GM23338 (cell line): ENCODE measurements at regions not wholly inside any gene's neighbourhood (a gene's known extent, or its start where the extent isn't known, plus 50 kb on each side); places are given as distances from the start of the nearest gene placed in this dataset.

Experiments
- ETS1 ChIP-seq: IDR thresholded peaks from 2 replicates; pipeline ENCODE4 v1.6.1; 2016; ENCODE audit warnings: antibody characterized with exemption
- NANOG ChIP-seq: IDR thresholded peaks from 2 replicates; pipeline ENCODE4 v1.6.1; 2016; ENCODE audit warnings: antibody characterized with exemption, borderline replicate concordance
- POLR2AphosphoS5 ChIP-seq: IDR thresholded peaks from 2 replicates; pipeline ENCODE4 v1.6.1; 2016; ENCODE audit warnings: antibody characterized with exemption, low read depth
- REST ChIP-seq: IDR thresholded peaks from one replicate; pipeline ENCODE4 v1.6.1; 2018; ENCODE audit warnings: antibody characterized with exemption; ENCODE audit not compliant: unreplicated experiment
- STAT1 ChIP-seq: IDR thresholded peaks from one replicate; pipeline ENCODE4 v1.6.1; 2016; ENCODE audit warnings: antibody characterized with exemption; ENCODE audit not compliant: unreplicated experiment
- ZNF462 ChIP-seq: fragments of 250-450 bp; sonication (Bioruptor Pico); IDR thresholded peaks from 2 replicates; pipeline ENCODE4 v1.5.0; 2020; ENCODE audit warnings: mild to moderate bottlenecking, moderate library complexity

- TF ChIP-seq ZNF462 (CRISPR knock-in tag) (no peak), NANOG (no peak), ETS1 (no peak), REST (no peak), POLR2AphosphoS5 (no peak), STAT1 (no peak)
Measured at GRCh38 chr1:96509339-96509738, 212.2 kb upstream of the PTBP2 start (continued).
